ENCODE measurements at regions not wholly inside any gene's neighbourhood (a gene's known extent, or its start where the extent isn't known, plus 50 kb on each side); places are given as distances from the start of the nearest gene placed in this dataset.
"Not testable (repeated sequence)": the region's sequence is repeated elsewhere in the genome, so short reads cannot be mapped to it uniquely, and the experiment has no call there.

DNA sequence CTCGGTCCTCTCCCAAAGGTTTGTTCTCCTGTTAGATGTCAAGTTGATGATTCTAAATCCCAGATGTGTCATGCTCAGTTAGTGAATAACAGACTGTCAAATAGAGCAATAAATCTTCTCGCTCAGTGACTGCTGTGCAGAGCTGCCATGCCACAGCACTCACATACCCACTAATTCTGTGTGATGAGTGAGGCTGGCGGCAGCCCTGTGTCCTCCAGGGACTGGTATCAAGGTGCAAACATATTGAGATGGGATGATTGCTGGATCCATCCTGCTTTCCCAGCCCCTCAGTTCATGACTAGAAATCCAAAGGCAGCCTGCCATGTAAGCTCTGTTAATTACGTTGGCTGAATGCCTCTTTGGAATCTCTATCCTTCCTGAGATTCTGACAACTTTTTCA, 103.9 kb downstream of the OLIG3 start:
- ATAC-seq (no peak), DNase-seq (no peak)
- Mint-ChIP-seq H3K36me3 (ENCODE audit: low read depth) (peaks cover 4% of the 10 kb centered on the region), H3K27ac (no peak overlapping the region), H3K9me3 (peaks cover 6% of the 10 kb centered on the region), H3K27me3 (no peaks in the 10 kb centered on the region), H3K4me3 (no peak overlapping the region), H3K4me1 (ENCODE audit: low read depth) (peaks cover 48% of the 10 kb centered on the region)
- intact Hi-C loops (cut with micrococcal nuclease) = no loop called here
- CTCF ChIA-PET = interaction anchor here (0.6 to 1.3 kb wide), 3 partner anchors 9 to 119 kb away, joined by 3 to 6 read pairs (median 3); no protein-coding TSS in a partner anchor
- TF ChIP-seq, protein P1, sequence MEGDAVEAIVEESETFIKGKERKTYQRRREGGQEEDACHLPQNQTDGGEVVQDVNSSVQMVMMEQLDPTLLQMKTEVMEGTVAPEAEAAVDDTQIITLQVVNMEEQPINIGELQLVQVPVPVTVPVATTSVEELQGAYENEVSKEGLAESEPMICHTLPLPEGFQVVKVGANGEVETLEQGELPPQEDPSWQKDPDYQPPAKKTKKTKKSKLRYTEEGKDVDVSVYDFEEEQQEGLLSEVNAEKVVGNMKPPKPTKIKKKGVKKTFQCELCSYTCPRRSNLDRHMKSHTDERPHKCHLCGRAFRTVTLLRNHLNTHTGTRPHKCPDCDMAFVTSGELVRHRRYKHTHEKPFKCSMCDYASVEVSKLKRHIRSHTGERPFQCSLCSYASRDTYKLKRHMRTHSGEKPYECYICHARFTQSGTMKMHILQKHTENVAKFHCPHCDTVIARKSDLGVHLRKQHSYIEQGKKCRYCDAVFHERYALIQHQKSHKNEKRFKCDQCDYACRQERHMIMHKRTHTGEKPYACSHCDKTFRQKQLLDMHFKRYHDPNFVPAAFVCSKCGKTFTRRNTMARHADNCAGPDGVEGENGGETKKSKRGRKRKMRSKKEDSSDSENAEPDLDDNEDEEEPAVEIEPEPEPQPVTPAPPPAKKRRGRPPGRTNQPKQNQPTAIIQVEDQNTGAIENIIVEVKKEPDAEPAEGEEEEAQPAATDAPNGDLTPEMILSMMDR (IDR thresholded peaks at IDR 0.05) = no peak
- POLR2A ChIA-PET = no interaction called here

DNA sequence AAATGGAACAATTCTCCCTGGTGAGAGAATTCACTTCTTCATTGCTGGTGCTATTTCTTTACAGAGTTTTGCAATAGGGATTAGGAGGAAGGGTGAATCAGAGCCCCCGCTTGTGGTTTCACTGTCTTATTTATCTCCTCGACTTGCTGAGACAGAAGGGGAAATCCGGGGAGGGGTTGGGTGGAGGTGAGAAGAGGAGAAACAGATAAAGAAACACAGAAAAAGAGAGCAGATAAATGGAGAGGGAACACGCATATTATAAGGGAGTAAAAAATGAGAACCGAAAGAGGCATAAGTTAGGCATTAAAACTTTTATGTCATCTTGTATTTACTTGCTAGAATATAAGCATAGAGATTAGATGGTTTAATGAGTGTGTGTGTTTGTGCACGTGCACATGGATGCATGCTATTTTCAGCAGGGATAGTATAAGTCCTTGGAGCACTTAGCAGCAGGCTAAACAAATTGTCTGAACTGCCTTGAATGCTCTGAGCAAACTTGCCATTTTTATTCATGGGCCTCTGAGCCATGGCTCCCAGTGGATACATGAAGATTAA, 105.0 kb downstream of the OLIG3 start:
- TF ChIP-seq, protein P1 (IDR thresholded peaks at IDR 0.05) = no peak
- peak; percentile 93 for DNase-seq
- ATAC-seq = peak; percentile 99
- Mint-ChIP-seq H3K4me1 (ENCODE audit: low read depth) (peaks cover 48% of the 10 kb centered on the region), H3K27me3 (no peaks in the 10 kb centered on the region), H3K36me3 (ENCODE audit: low read depth) (peaks cover 4% of the 10 kb centered on the region), H3K9me3 (peaks cover 6% of the 10 kb centered on the region), H3K27ac (peak overlapping the region; percentile 58), H3K4me3 (peak overlapping the region; percentile 5)
- ChIA-PET CTCF (no interaction called here), POLR2A (no interaction called here)
- intact Hi-C loops (cut with micrococcal nuclease) = no loop called here

DNA sequence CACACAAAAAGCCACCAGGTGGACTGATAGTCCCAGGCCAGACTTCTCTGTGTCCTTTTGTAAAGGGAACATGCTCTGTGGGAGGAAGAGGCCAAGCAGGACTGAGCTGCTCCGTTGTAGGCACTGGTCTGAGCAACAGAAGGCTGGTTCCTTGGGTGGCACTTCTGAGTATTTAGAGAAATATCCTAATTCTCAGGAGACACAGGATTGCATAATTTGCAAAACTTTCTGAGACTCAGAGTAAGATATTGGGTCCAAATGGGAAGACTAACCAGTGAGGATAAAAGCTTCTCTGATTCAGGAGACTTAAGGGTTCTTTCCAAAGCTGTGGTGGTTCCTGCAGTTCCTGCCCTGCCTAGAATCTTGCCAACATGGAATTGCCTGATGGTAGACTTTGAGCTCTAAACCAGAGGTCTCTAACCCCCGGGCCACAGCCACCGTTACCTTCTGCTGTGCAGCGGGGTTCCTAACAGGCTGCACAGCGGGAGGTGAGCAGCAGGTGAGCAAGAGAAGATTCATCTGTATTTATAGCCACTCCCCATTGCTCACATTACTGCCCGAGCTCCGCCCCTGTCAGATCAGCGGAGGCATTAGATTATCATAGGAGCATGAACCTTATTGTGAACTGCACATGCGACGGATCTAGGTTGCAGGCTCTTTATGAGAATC, 107.0 kb downstream of the OLIG3 start:
- peaks cover 50% of the 10 kb centered on the region for H3K4me1 Mint-ChIP-seq (ENCODE audit: low read depth)
- DNase-seq (no peak), ATAC-seq (no peak)
- H3K27me3 Mint-ChIP-seq = no peaks in the 10 kb centered on the region
- POLR2A ChIA-PET = no interaction called here
- intact Hi-C loops (cut with micrococcal nuclease) = no loop called here
- H3K36me3 Mint-ChIP-seq (ENCODE audit: low read depth) = peaks cover 4% of the 10 kb centered on the region
- CTCF ChIA-PET = interaction anchor here (1.2 kb wide), 1 partner anchor 28 kb away, joined by 5 read pairs; no protein-coding TSS in a partner anchor
- no peak overlapping the region for H3K27ac Mint-ChIP-seq
- H3K4me3 Mint-ChIP-seq = no peak overlapping the region
- TF ChIP-seq, protein P1 (IDR thresholded peaks at IDR 0.05) = no peak
- H3K9me3 Mint-ChIP-seq = peaks cover 6% of the 10 kb centered on the region

DNA sequence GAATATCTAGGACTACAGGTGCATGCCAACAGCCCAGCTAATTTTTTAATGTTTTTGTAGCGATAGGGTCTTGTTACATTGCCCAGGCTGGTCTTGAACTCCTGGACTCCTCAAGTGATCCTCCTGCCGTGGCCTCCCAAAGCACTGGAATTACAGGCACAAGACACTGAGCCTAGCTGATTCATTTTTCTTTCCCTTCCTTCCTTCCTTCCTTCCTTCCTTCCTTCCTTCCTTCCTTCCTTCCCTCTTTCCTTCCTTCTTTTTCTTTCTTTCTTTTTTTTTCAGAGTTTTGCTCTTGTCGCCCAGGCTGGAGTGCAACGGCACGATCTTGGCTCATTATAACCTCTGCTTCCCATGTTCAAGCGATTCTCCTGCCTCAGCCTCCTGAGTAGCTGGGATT, 110.9 kb downstream of the OLIG3 start:
- CTCF ChIA-PET; intact Hi-C loops (cut with micrococcal nuclease): not testable (repeated sequence)

DNA sequence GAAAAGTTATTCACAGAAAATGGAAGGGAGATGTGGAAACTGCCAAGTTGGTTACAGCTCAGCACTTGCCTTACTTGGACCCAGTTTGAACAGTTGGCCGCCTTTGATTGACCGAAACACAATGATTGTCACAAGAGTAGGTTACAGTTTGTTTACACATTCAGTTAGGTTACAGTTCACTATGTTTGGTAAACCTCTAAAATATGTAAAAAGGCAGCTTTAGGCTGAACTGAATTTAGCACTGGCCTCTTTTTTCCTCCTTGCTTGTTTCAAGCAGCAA, 116.2 kb downstream of the OLIG3 start:
- ChIA-PET CTCF (interaction anchor here (0.7 to 1.4 kb wide), 3 partner anchors 8 to 37 kb away, joined by 3 to 6 read pairs (median 3); no protein-coding TSS in a partner anchor), POLR2A (no interaction called here)
- H3K27ac Mint-ChIP-seq = no peak overlapping the region
- TF ChIP-seq, protein P1 (IDR thresholded peaks at IDR 0.05) = no peak
- ATAC-seq (no peak), DNase-seq (no peak)
- peaks cover 5% of the 10 kb centered on the region for H3K9me3 Mint-ChIP-seq
- H3K27me3 Mint-ChIP-seq = no peaks in the 10 kb centered on the region
- intact Hi-C loops (cut with micrococcal nuclease) = no loop called here
- peaks cover 11% of the 10 kb centered on the region for H3K4me1 Mint-ChIP-seq (ENCODE audit: low read depth)
- peaks cover 1% of the 10 kb centered on the region for H3K36me3 Mint-ChIP-seq (ENCODE audit: low read depth)
- H3K4me3 Mint-ChIP-seq = no peak overlapping the region

More for the DNA sequence above, 110.9 kb downstream of the OLIG3 start:
- Mint-ChIP-seq H3K9me3 (peaks cover 11% of the 10 kb centered on the region), H3K4me1 (ENCODE audit: low read depth) (peaks cover 20% of the 10 kb centered on the region)
- not testable (repeated sequence) for DNase-seq; H3K27ac Mint-ChIP-seq; H3K36me3 Mint-ChIP-seq (ENCODE audit: low read depth); H3K27me3 Mint-ChIP-seq; ATAC-seq; H3K4me3 Mint-ChIP-seq
- POLR2A ChIA-PET = interaction anchor here (0.7 kb wide), 1 partner anchor 8 kb away, joined by 3 read pairs; no protein-coding TSS in a partner anchor
